Astrocyte of the spinal cord (primary cell): ENCODE measurements at regions not wholly inside any gene's neighbourhood (a gene's known extent, or its start where the extent isn't known, plus 50 kb on each side); places are given as distances from the start of the nearest gene placed in this dataset.

Source experiments
- DNase-seq: peaks from one replicate; pipeline ENCODE4 v3.0.0; 2011; ENCODE audit warnings: low read depth, low spot score
- H3K4me3 ChIP-seq: 2 replicates; pipeline ENCODE4 v1.5.1; 2011; ENCODE audit warnings: low read depth, mild to moderate bottlenecking, low read length, moderate library complexity
- in situ Hi-C: cut with HindIII; loops from 2 replicates; pipeline ENCODE4 v1.10.0; 2017; ENCODE audit warnings: low sequenced_read_pairs
- TF ChIP-seq, protein P1 (sequence below): IDR thresholded peaks from 2 replicates; pipeline ENCODE4 v1.5.1; 2012; ENCODE audit warnings: low read depth, mild to moderate bottlenecking, low read length, inconsistent platforms

DNA sequence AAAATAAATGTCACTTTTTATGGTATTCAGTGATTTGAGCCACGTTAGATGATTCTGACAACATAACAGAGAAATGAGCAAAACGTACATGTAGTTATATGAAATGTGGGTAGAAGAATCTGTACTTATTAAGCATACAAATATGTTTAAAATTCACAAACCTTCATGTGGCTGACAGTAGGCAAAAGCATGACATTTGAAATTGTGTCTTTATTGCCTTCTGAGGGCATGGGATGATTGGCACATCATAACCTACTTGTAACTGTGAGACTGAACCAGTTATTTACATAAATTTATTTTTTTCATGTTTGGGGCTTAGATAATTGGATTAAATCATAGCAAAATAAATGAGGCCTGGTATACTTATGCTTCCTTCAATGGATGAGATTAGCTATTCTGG is 202.2 kb downstream of the DNAJB9 start:
- no peak for DNase-seq
- TF ChIP-seq, protein P1, sequence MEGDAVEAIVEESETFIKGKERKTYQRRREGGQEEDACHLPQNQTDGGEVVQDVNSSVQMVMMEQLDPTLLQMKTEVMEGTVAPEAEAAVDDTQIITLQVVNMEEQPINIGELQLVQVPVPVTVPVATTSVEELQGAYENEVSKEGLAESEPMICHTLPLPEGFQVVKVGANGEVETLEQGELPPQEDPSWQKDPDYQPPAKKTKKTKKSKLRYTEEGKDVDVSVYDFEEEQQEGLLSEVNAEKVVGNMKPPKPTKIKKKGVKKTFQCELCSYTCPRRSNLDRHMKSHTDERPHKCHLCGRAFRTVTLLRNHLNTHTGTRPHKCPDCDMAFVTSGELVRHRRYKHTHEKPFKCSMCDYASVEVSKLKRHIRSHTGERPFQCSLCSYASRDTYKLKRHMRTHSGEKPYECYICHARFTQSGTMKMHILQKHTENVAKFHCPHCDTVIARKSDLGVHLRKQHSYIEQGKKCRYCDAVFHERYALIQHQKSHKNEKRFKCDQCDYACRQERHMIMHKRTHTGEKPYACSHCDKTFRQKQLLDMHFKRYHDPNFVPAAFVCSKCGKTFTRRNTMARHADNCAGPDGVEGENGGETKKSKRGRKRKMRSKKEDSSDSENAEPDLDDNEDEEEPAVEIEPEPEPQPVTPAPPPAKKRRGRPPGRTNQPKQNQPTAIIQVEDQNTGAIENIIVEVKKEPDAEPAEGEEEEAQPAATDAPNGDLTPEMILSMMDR: no peak
- no peak overlapping the region for H3K4me3 ChIP-seq
- in situ Hi-C loops: no loop called here

DNA sequence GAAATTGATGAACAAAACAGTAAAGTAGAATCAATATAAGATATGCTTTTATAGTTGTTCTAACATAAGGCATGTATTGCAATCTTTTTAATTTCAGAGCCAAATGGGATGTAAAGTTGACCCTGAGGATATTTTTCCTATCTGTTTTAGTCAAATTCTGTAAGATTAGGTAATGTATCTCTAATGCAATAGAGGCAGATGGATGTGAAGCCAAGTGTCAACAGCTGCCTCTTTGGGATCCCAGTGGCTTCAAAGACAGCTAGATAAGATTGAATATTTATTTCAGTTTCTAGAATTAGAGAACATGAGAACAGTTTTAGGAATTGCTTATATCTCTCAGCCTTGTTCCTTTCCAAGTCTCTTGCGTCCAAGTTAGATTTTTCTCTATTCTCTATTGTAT is 208.3 kb downstream of the DNAJB9 start:
- no peak overlapping the region for H3K4me3 ChIP-seq
- in situ Hi-C loops: no loop called here
- no peak for DNase-seq
- TF ChIP-seq, protein P1: no peak

DNA sequence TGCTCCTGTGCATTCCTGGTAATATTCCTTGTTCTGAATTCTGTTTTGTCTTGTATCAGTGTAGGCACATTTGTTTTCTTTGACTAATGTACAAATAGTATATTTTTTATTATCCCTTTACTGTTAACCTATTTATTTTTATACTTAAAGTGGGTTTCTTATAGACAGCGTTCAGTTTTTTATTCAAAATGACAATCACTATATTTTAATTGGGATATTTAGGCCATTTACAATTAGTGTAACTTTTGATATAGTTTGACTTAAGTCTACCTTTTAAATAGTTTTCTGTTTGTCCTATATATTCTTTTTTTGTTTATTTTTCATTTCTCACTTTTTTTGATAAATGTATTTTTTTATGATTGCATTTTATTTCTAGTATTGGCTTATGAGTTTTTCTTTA is 219.8 kb downstream of the DNAJB9 start:
- TF ChIP-seq, protein P1: no peak
- H3K4me3 ChIP-seq: no peak overlapping the region
- in situ Hi-C loops: no loop called here
- DNase-seq: no peak

DNA sequence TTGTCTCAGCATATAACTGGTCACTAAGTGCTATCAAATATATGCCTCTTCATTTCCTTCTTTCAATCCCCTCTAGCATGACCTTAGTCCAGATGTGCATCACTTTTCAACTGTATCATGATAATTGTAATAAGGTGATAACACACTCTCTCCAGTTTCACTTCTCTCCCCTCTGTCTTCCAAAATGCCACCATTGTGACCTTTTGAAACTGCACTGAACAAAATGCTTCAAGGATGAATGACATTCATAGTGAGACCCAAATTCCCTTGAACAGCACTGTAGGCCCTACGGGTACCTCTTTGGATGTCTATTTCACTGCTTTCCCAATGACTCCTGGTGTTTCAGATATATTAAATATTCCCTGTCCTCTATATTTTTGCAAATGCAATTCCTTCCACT is 224.8 kb downstream of the DNAJB9 start:
- H3K4me3 ChIP-seq: no peak overlapping the region
- in situ Hi-C loops: no loop called here
- no peak for DNase-seq
- TF ChIP-seq, protein P1: no peak

DNA sequence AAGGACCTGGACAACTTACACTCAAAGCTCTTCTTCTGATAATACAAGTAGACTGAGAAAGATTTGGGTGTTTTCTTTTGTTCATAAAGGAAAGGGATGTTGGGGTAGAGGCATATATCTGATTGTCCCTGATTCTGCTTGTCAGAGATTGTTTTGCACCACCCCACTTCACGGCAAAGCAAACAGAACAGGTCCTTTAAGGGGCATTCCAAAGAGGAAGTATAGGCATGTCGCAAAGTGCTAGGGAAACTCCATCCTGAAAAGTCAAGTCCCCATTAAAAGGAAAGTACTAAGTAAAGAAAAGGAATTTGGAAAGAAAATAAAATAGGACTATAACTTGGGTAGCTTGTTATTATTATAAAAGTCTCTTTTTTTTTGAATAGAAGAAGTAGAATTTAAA is 233.0 kb downstream of the DNAJB9 start:
- DNase-seq: no peak
- TF ChIP-seq, protein P1: no peak
- in situ Hi-C loops: no loop called here
- no peak overlapping the region for H3K4me3 ChIP-seq

DNA sequence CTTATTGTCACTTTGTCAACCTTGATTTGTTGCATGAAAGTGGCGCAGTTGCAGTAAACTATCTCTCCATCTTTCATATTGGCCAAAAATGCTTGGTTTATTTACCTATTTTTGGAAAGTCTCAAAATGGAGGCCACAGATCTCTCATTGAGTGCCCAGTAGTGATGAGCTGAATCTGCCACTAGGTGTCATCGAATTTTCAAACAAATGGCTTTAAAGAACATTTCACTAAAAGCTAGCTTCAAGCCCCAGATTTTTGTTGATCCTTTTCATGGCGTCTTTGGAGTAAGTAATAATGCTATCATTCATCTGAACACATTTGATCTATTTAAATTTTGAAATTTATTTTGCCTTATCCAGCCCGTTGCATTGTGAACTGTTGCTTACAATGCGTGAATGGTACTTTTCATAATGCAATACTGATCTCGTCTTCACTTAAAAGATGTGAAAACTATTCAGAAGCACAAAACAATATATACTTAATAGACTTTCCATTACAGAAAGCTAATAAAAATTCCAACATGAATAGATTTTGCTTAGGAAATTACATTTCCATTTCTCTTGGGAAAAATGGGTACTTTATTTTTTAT is 236.2 kb downstream of the DNAJB9 start:
- in situ Hi-C loops: no loop called here
- no peak overlapping the region for H3K4me3 ChIP-seq
- DNase-seq: peak; percentile 54
- TF ChIP-seq, protein P1: peak; percentile 71
